MM.1S (cell line): ENCODE measurements at regions not wholly inside any gene's neighbourhood (a gene's known extent, or its start where the extent isn't known, plus 50 kb on each side); places are given as distances from the start of the nearest gene placed in this dataset.

Source experiments
- DNase-seq: peaks from one replicate; pipeline ENCODE4 v3.0.0-alpha.2; 2015
- H2AFZ ChIP-seq: fragments of 300-600 bp; sonication (generic); 2 replicates; pipeline ENCODE4 v1.6.0; 2016; ENCODE audit warnings: antibody characterized with exemption, low read length
- H3F3A ChIP-seq: fragments of 300-600 bp; sonication (generic); 2 replicates; pipeline ENCODE4 v1.6.1; 2016; ENCODE audit warnings: mild to moderate bottlenecking, antibody characterized with exemption, low read length, moderate library complexity, mixed read lengths; ENCODE audit not compliant: insufficient read depth
- H3K27ac ChIP-seq: fragments of 300-600 bp; sonication (generic); 2 replicates; pipeline ENCODE4 v1.5.1; 2016; ENCODE audit warnings: mild to moderate bottlenecking, low read length
- H3K27me3 ChIP-seq: fragments of 300-600 bp; sonication (generic); replicated peaks from 2 replicates; pipeline ENCODE4 v1.6.0; 2016; ENCODE audit warnings: low read length; ENCODE audit not compliant: insufficient read depth
- H3K36me3 ChIP-seq: fragments of 300-600 bp; sonication (generic); replicated peaks from 2 replicates; pipeline ENCODE4 v1.6.1; 2016; ENCODE audit warnings: mild to moderate bottlenecking, low read length, mixed read lengths; ENCODE audit not compliant: insufficient read depth
- H3K4me1 ChIP-seq: fragments of 300-600 bp; sonication (generic); 2 replicates; pipeline ENCODE4 v1.6.1; 2016; ENCODE audit warnings: low read length, mixed read lengths
- H3K4me2 ChIP-seq: fragments of 300-600 bp; sonication (generic); 2 replicates; pipeline ENCODE4 v1.6.0; 2016; ENCODE audit warnings: low read depth, low read length
- H3K4me3 ChIP-seq: fragments of 300-600 bp; sonication (generic); 2 replicates; pipeline ENCODE4 v1.5.1; 2016; ENCODE audit warnings: low read length, mixed read lengths
- H3K79me2 ChIP-seq: fragments of 300-600 bp; sonication (generic); 2 replicates; pipeline ENCODE4 v1.6.1; 2016; ENCODE audit warnings: mixed run types, low read length, mixed read lengths
- H3K9ac ChIP-seq: fragments of 300-600 bp; sonication (generic); 2 replicates; pipeline ENCODE4 v1.6.1; 2016; ENCODE audit warnings: low read length, mixed read lengths
- H3K9me2 ChIP-seq: fragments of 300-600 bp; sonication (generic); replicated peaks from 2 replicates; pipeline ENCODE4 v1.6.1; 2016; ENCODE audit warnings: mild to moderate bottlenecking, low read length, mixed read lengths; ENCODE audit not compliant: insufficient read depth
- H3K9me3 ChIP-seq: fragments of 300-600 bp; sonication (generic); replicated peaks from 2 replicates; pipeline ENCODE4 v1.6.1; 2016; ENCODE audit warnings: mild to moderate bottlenecking, low read length, mixed read lengths; ENCODE audit not compliant: insufficient read depth
- H4K20me1 ChIP-seq: fragments of 300-600 bp; sonication (generic); 2 replicates; pipeline ENCODE4 v1.6.1; 2016; ENCODE audit warnings: mild to moderate bottlenecking, low read length, moderate library complexity, mixed read lengths; ENCODE audit not compliant: insufficient read depth
- CTCF ChIP-seq: fragments of 300-600 bp; sonication (generic); IDR thresholded peaks from 2 replicates; pipeline ENCODE4 v1.5.1; 2016; ENCODE audit warnings: antibody characterized with exemption, low read length, mixed read lengths
- EZH2 ChIP-seq: fragments of 300-600 bp; sonication (generic); optimal IDR thresholded peaks from 2 replicates; pipeline ENCODE3; 2017; ENCODE audit warnings: low read depth, mild to moderate bottlenecking, antibody characterized with exemption, low read length, mixed read lengths
- EZH2phosphoT487 ChIP-seq: fragments of 300-600 bp; sonication (generic); IDR thresholded peaks from 2 replicates; pipeline ENCODE4 v1.6.1; 2018; ENCODE audit warnings: antibody characterized with exemption, low read length

GRCh38 chr1:2886631-2887030 lies 85.1 kb upstream of the TTC34 start:
- no peaks in the 10 kb centered on the region for H3K9me3 ChIP-seq
- no peaks in the 10 kb centered on the region for H3K4me1 ChIP-seq
- TF ChIP-seq EZH2 (no peak), CTCF (no peak), EZH2phosphoT487 (no peak)
- no peaks in the 10 kb centered on the region for H3K36me3 ChIP-seq
- peaks cover 65% of the 10 kb centered on the region for H3K27me3 ChIP-seq
- no peak overlapping the region for H3K9ac ChIP-seq
- no peak overlapping the region for H3K4me3 ChIP-seq
- H3K79me2 ChIP-seq = no peaks in the 10 kb centered on the region
- H2AFZ ChIP-seq = no peak overlapping the region
- no peak overlapping the region for H3K27ac ChIP-seq
- no peaks in the 10 kb centered on the region for H4K20me1 ChIP-seq
- no peaks in the 10 kb centered on the region for H3F3A ChIP-seq
- no peak for DNase-seq
- H3K4me2 ChIP-seq = no peak overlapping the region
- no peaks in the 10 kb centered on the region for H3K9me2 ChIP-seq

GRCh38 chr1:2887941-2888855 lies 86.7 kb upstream of the TTC34 start:
- no peaks in the 10 kb centered on the region for H3F3A ChIP-seq
- H3K9me3 ChIP-seq = no peaks in the 10 kb centered on the region
- no peaks in the 10 kb centered on the region for H3K79me2 ChIP-seq
- DNase-seq = no peak
- no peak overlapping the region for H3K27ac ChIP-seq
- no peaks in the 10 kb centered on the region for H3K9me2 ChIP-seq
- H3K4me2 ChIP-seq = no peak overlapping the region
- H2AFZ ChIP-seq = no peak overlapping the region
- no peak overlapping the region for H3K4me3 ChIP-seq
- peaks cover 64% of the 10 kb centered on the region for H3K27me3 ChIP-seq
- H3K9ac ChIP-seq = no peak overlapping the region
- no peaks in the 10 kb centered on the region for H4K20me1 ChIP-seq
- TF ChIP-seq EZH2 = no peak
- TF ChIP-seq CTCF = no peak
- TF ChIP-seq EZH2phosphoT487 = no peak
- no peaks in the 10 kb centered on the region for H3K36me3 ChIP-seq
- H3K4me1 ChIP-seq = no peaks in the 10 kb centered on the region

GRCh38 chr1:2890221-2890850 lies 88.8 kb upstream of the TTC34 start:
- no peaks in the 10 kb centered on the region for H3K79me2 ChIP-seq
- DNase-seq = no peak
- no peak overlapping the region for H3K4me3 ChIP-seq
- no peak for TF ChIP-seq EZH2phosphoT487
- no peak for TF ChIP-seq CTCF
- no peak overlapping the region for H3K9ac ChIP-seq
- H3K4me2 ChIP-seq = no peak overlapping the region
- no peak overlapping the region for H3K27ac ChIP-seq
- no peaks in the 10 kb centered on the region for H4K20me1 ChIP-seq
- no peak overlapping the region for H2AFZ ChIP-seq
- no peaks in the 10 kb centered on the region for H3K9me2 ChIP-seq
- H3F3A ChIP-seq = no peaks in the 10 kb centered on the region
- H3K4me1 ChIP-seq = no peaks in the 10 kb centered on the region
- H3K9me3 ChIP-seq = no peaks in the 10 kb centered on the region
- no peaks in the 10 kb centered on the region for H3K36me3 ChIP-seq
- H3K27me3 ChIP-seq = peaks cover 62% of the 10 kb centered on the region
